H1 (cell line): ENCODE measurements at regions not wholly inside any gene's neighbourhood (a gene's known extent, or its start where the extent isn't known, plus 50 kb on each side); places are given as distances from the start of the nearest gene placed in this dataset.
A peak's percentile ranks its signal among the peaks of the same experiment; 100 is the strongest.

Experiments used
- CTCF ChIA-PET: fragments of 300-600 bp; sonication (Branson Sonifier 250); formaldehyde crosslinking; loops from one replicate; lab custom pipeline; 2021; ENCODE audit not compliant: partially characterized antibody; lab: Charles Lee
- POLR2A ChIA-PET: fragments of 300-600 bp; sonication (Branson Sonifier 250); formaldehyde crosslinking; loops from one replicate; lab custom pipeline; 2021; ENCODE audit warnings: inconsistent platforms; ENCODE audit not compliant: partially characterized antibody; lab: Charles Lee
- DNase-seq, 2 experiments: peaks; one replicate each; pipeline versions ENCODE4 v3.0.0 to v3.0.0-alpha.2; 2010 to 2022; ENCODE audit warnings: low spot score in 2 of 2, low read depth in 1 of 2, mixed read lengths in 1 of 2
- FAIRE-seq: peaks from 2 replicates; lab custom pipeline; 2011; peaks lifted over from hg19 to GRCh38; lab: Jason Lieb, UNC
- H2AFZ ChIP-seq: 2 replicates; pipeline ENCODE4 v1.8.1; 2012; ENCODE audit warnings: low read length, inconsistent platforms
- H2AK5ac ChIP-seq: 2 replicates; pipeline ENCODE4 v1.6.1; 2013; ENCODE audit warnings: low read depth, low read length
- H2BK120ac ChIP-seq: replicated peaks from 2 replicates; pipeline ENCODE3; 2013; ENCODE audit warnings: low read depth, low read length, inconsistent platforms
- H2BK12ac ChIP-seq: 2 replicates; pipeline ENCODE4 v1.6.1; 2013; ENCODE audit warnings: low read depth, low read length
- H2BK15ac ChIP-seq: 2 replicates; pipeline ENCODE4 v1.6.1; 2013; ENCODE audit warnings: low read length
- H2BK20ac ChIP-seq: 2 replicates; pipeline ENCODE4 v1.6.1; 2013; ENCODE audit warnings: low read length
- H2BK5ac ChIP-seq: 2 replicates; pipeline ENCODE4 v1.6.1; 2013; ENCODE audit warnings: low read depth, low read length
- H3K14ac ChIP-seq: 2 replicates; pipeline ENCODE4 v1.6.1; 2013; ENCODE audit warnings: inconsistent platforms; ENCODE audit not compliant: insufficient read length
- H3K18ac ChIP-seq: 2 replicates; pipeline ENCODE4 v1.6.1; 2013; ENCODE audit warnings: low read length; ENCODE audit errors: extremely low read depth
- H3K23ac ChIP-seq: 2 replicates; pipeline ENCODE4 v1.6.1; 2013; ENCODE audit warnings: inconsistent platforms; ENCODE audit not compliant: insufficient read length
- H3K23me2 ChIP-seq: 2 replicates; pipeline ENCODE4 v1.6.1; 2013; ENCODE audit warnings: low read depth, low read length
- H3K27ac ChIP-seq: 2 replicates; pipeline ENCODE4 v1.6.1; 2011; ENCODE audit warnings: low read depth, low read length, inconsistent platforms
- H3K27me3 ChIP-seq, 4 experiments: replicated peaks in 1 of 4; 1 replicate in 1 of 4; 2 replicates in 3 of 4; pipeline versions ENCODE4 v1.6.1 to v1.8.1; 2011 to 2013; ENCODE audit warnings: low read length in 3 of 4, mild to moderate bottlenecking in 3 of 4, inconsistent platforms in 2 of 4, mixed read lengths in 2 of 4, moderate library complexity in 1 of 4; ENCODE audit not compliant: control insufficient read depth in 3 of 4, insufficient read depth in 3 of 4; ENCODE audit errors: extremely low read depth in 1 of 4
- H3K36me3 ChIP-seq, 4 experiments: 2 replicates each; pipeline versions ENCODE4 v1.6.1 to v1.8.1; 2011 to 2013; ENCODE audit warnings: mild to moderate bottlenecking in 4 of 4, low read length in 3 of 4, moderate library complexity in 2 of 4, control low read depth in 1 of 4, inconsistent platforms in 1 of 4; ENCODE audit not compliant: insufficient read depth in 4 of 4, control insufficient read depth in 2 of 4
- H3K4ac ChIP-seq: replicated peaks from 2 replicates; pipeline ENCODE3; 2013; ENCODE audit warnings: low read length, low read depth, mixed read lengths, inconsistent platforms; ENCODE audit not compliant: insufficient read length
- H3K4me1 ChIP-seq, 4 experiments: replicated peaks in 1 of 4; 1 replicate in 1 of 4; 2 replicates in 3 of 4; pipeline versions ENCODE4 v1.6.1 to v1.8.1; 2011 to 2013; ENCODE audit warnings: low read length in 3 of 4, inconsistent platforms in 2 of 4, mixed read lengths in 1 of 4; ENCODE audit not compliant: insufficient read depth in 4 of 4, control insufficient read depth in 3 of 4
- H3K4me2 ChIP-seq, 2 experiments: 2 replicates each; pipeline versions ENCODE4 v1.6.1 to v1.8.1; 2011 to 2013; ENCODE audit warnings: low read depth in 2 of 2, low read length in 2 of 2, control low read depth in 1 of 2, inconsistent platforms in 1 of 2, mild to moderate bottlenecking in 1 of 2; ENCODE audit not compliant: insufficient read depth in 1 of 2
- H3K4me3 ChIP-seq, 4 experiments: fragments of 200-600, 300-600 bp in 1 of 4; sonication (generic), shearing (Covaris generic), sonication (Bioruptor Twin) in 1 of 4; 2 replicates each; pipeline versions ENCODE4 v1.5.1 to v1.8.1; 2011 to 2016; ENCODE audit warnings: low read length in 4 of 4, low read depth in 3 of 4, control low read depth in 2 of 4, inconsistent platforms in 2 of 4, mild to moderate bottlenecking in 2 of 4, mixed read lengths in 1 of 4, moderate library complexity in 1 of 4; ENCODE audit not compliant: insufficient read depth in 2 of 4; ENCODE audit errors: extremely low read depth in 1 of 4
- H3K56ac ChIP-seq: replicated peaks from 2 replicates; pipeline ENCODE3; 2013; ENCODE audit warnings: low read depth, mild to moderate bottlenecking, mixed read lengths, low read length, inconsistent platforms; ENCODE audit not compliant: insufficient read length
- H3K79me1 ChIP-seq: 2 replicates; pipeline ENCODE4 v1.6.1; 2013; ENCODE audit warnings: low read depth, low read length, control low read depth
- H3K79me2 ChIP-seq, 2 experiments: 2 replicates each; pipeline versions ENCODE4 v1.6.1 to v1.8.1; 2012 to 2013; ENCODE audit warnings: low read length in 2 of 2, mild to moderate bottlenecking in 2 of 2, inconsistent platforms in 1 of 2; ENCODE audit not compliant: insufficient read depth in 2 of 2, control insufficient read depth in 1 of 2
- H3K9ac ChIP-seq, 4 experiments: replicated peaks in 1 of 4; 1 replicate in 1 of 4; 2 replicates in 3 of 4; pipeline versions ENCODE4 v1.6.1 to v1.8.1; 2011 to 2013; ENCODE audit warnings: low read depth in 3 of 4, low read length in 3 of 4, control low read depth in 2 of 4, mild to moderate bottlenecking in 2 of 4, moderate library complexity in 2 of 4, inconsistent platforms in 1 of 4; ENCODE audit errors: extremely low read depth in 1 of 4
- H3K9me3 ChIP-seq, 2 experiments: 2 replicates each; pipeline versions ENCODE4 v1.6.1 to v1.8.1; 2012 to 2013; ENCODE audit warnings: mild to moderate bottlenecking in 2 of 2, moderate library complexity in 2 of 2, control low read depth in 1 of 2, inconsistent platforms in 1 of 2, low read depth in 1 of 2, low read length in 1 of 2, mixed read lengths in 1 of 2; ENCODE audit not compliant: insufficient read depth in 2 of 2
- H4K20me1 ChIP-seq, 2 experiments: replicated peaks in 1 of 2; 2 replicates each; pipeline versions ENCODE3 to v1.8.1; 2011 to 2013; ENCODE audit warnings: inconsistent platforms in 2 of 2, low read length in 2 of 2, mild to moderate bottlenecking in 1 of 2; ENCODE audit not compliant: insufficient read depth in 2 of 2, control insufficient read depth in 1 of 2
- H4K5ac ChIP-seq: 2 replicates; pipeline ENCODE4 v1.6.1; 2013; ENCODE audit warnings: low read length, low read depth, mixed read lengths, inconsistent platforms; ENCODE audit not compliant: insufficient read length
- H4K8ac ChIP-seq: 2 replicates; pipeline ENCODE4 v1.8.0; 2013; ENCODE audit warnings: mild to moderate bottlenecking, moderate library complexity, low read length, inconsistent platforms; ENCODE audit not compliant: insufficient read depth; ENCODE audit errors: extremely low read depth
- H4K91ac ChIP-seq: replicated peaks from 2 replicates; pipeline ENCODE3; 2013; ENCODE audit warnings: low read length, mixed read lengths, inconsistent platforms; ENCODE audit not compliant: insufficient read length
- KDM1A ChIP-seq: fragments of 200-600, 300-600 bp; sonication (generic); IDR thresholded peaks from 2 replicates; pipeline ENCODE4 v1.7.1; 2016; ENCODE audit warnings: mild to moderate bottlenecking, low read length, borderline replicate concordance
- TAF7 ChIP-seq: optimal IDR thresholded peaks from 2 replicates; pipeline ENCODE3; 2011; ENCODE audit warnings: low read depth, mild to moderate bottlenecking, inconsistent platforms, low read length, moderate library complexity, borderline replicate concordance
- WGBS, 2 experiments: shearing (Covaris generic) in 1 of 2; methylation state at CpG; one replicate each; pipeline versions ENCODE4 v1.1.6 to v1.1.7; 2013 to 2015; ENCODE audit warnings: low lambda C conversion rate in 2 of 2, mixed read lengths in 2 of 2, inconsistent platforms in 1 of 2, low coverage in 1 of 2, missing lambda C conversion rate in 1 of 2; ENCODE audit not compliant: insufficient replicate concordance in 2 of 2, insufficient coverage in 1 of 2, insufficient read length in 1 of 2; ENCODE audit errors: extremely low coverage in 1 of 2, missing lambda C conversion rate in 1 of 2; 5-methylcytosine and 5-hydroxymethylcytosine counted together

GRCh38 chr9:120038342-120038741 is 541.6 kb downstream of the CDK5RAP2 start:
- H3K4me3 ChIP-seq = no peak overlapping the region
- ChIA-PET POLR2A (interaction anchor here (1.2 kb wide), 1 partner anchor 286 kb away, joined by 4 read pairs; no protein-coding TSS in a partner anchor), CTCF (interaction anchor here (1.2 to 2.1 kb wide), 5 partner anchors 9 to 96 kb away, joined by 3 to 8 read pairs (median 4); no protein-coding TSS in a partner anchor)
- H2AFZ ChIP-seq = no peak overlapping the region
- no peaks in the 10 kb centered on the region for H3K79me2 ChIP-seq
- H3K4me1 ChIP-seq = peaks cover 0 to 7% (median 6%) of the 10 kb centered on the region in 4 experiments; a peak in 5 of 7 replicates
- H3K4ac ChIP-seq = no peak overlapping the region
- H2BK20ac ChIP-seq = no peak overlapping the region
- DNase-seq (no peak), FAIRE-seq (no peak)
- H3K23me2 ChIP-seq = no peaks in the 10 kb centered on the region
- no peaks in the 10 kb centered on the region for H4K20me1 ChIP-seq
- H3K56ac ChIP-seq = no peak overlapping the region
- no peak overlapping the region for H3K23ac ChIP-seq
- H2BK120ac ChIP-seq = no peak overlapping the region
- H3K9ac ChIP-seq = no peak overlapping the region
- H3K27me3 ChIP-seq = no peaks in the 10 kb centered on the region
- no peak overlapping the region for H3K4me2 ChIP-seq
- H3K9me3 ChIP-seq = no peaks in the 10 kb centered on the region
- no peaks in the 10 kb centered on the region for H3K79me1 ChIP-seq
- H2BK15ac ChIP-seq = no peak overlapping the region
- H2BK5ac ChIP-seq = no peak overlapping the region
- no peak overlapping the region for H2BK12ac ChIP-seq
- 94% methylated on average over 4 of the region's 4 CpGs; no CpG with 5 or more reads in 1 of the 2 experiments for WGBS, 2 experiments
- H3K14ac ChIP-seq = no peak overlapping the region
- no peak overlapping the region for H4K8ac ChIP-seq
- no peak overlapping the region for H4K5ac ChIP-seq
- H2AK5ac ChIP-seq = no peak overlapping the region
- H3K18ac ChIP-seq = no peak overlapping the region
- H3K27ac ChIP-seq = no peak overlapping the region
- H3K36me3 ChIP-seq = no peaks in the 10 kb centered on the region
- TF ChIP-seq KDM1A = peak; percentile 70; the same call in 1 of the 2 replicates
- TF ChIP-seq TAF7 = no peak
- no peak overlapping the region for H4K91ac ChIP-seq
